GM12892 (cell line): ENCODE measurements at regions not wholly inside any gene's neighbourhood (a gene's known extent, or its start where the extent isn't known, plus 50 kb on each side); places are given as distances from the start of the nearest gene placed in this dataset.
"Not testable (repeated sequence)": the region's sequence is repeated elsewhere in the genome, so short reads cannot be mapped to it uniquely, and the experiment has no call there.

Source experiments
- DNase-seq: peaks from one replicate; pipeline ENCODE4 v3.0.0; 2011; ENCODE audit not compliant: insufficient read length
- FAIRE-seq: peaks from 2 replicates; lab custom pipeline; 2011; peaks lifted over from hg19 to GRCh38; lab: Jason Lieb, UNC
- POLR2A ChIP-seq: IDR thresholded peaks from 2 replicates; pipeline ENCODE4 v1.6.1; 2011; ENCODE audit warnings: low read depth, low read length, control low read depth
- POLR2AphosphoS5 ChIP-seq: IDR thresholded peaks from 2 replicates; pipeline ENCODE4 v1.6.1; 2011; ENCODE audit warnings: low read depth, low read length, control low read depth
- TAF1 ChIP-seq: IDR thresholded peaks from 2 replicates; pipeline ENCODE4 v1.6.1; 2011; ENCODE audit warnings: low read depth, mild to moderate bottlenecking, control low read depth, low read length, borderline replicate concordance

- DNase-seq, FAIRE-seq: not testable (repeated sequence)
These were observed 53.4 kb downstream of the AHSP start for GRCh38 chr16:31581065-31581464.

- not testable (repeated sequence) for DNase-seq, FAIRE-seq
These were observed 74.2 kb downstream of the AHSP start for GRCh38 chr16:31601737-31602384.

- DNase-seq, result no peak
- TF ChIP-seq TAF1, result no peak
- no peak for FAIRE-seq
These were observed 90.4 kb downstream of the AHSP start for GRCh38 chr16:31618130-31618529.

- no peak for FAIRE-seq
- TF ChIP-seq POLR2AphosphoS5, result no peak
- TF ChIP-seq TAF1, result no peak
- TF ChIP-seq POLR2A, result no peak
- no peak for DNase-seq
These were observed 108.7 kb downstream of the AHSP start for GRCh38 chr16:31636433-31636832.

- no peak for TF ChIP-seq POLR2A
- no peak for TF ChIP-seq POLR2AphosphoS5
- no peak for TF ChIP-seq TAF1
- FAIRE-seq (no peak), DNase-seq (no peak)
These were observed 113.6 kb downstream of the AHSP start for GRCh38 chr16:31641279-31641678.

GRCh38 chr16:31655674-31656073 is 128.0 kb downstream of the AHSP start:
- not testable (repeated sequence) for DNase-seq, FAIRE-seq

- TF ChIP-seq POLR2AphosphoS5, result no peak
- no peak for TF ChIP-seq TAF1
- TF ChIP-seq POLR2A, result no peak
- FAIRE-seq, result no peak
These were observed 137.2 kb downstream of the AHSP start for GRCh38 chr16:31664683-31665482.

GRCh38 chr16:31674686-31675085 is 147.0 kb downstream of the AHSP start:
- FAIRE-seq (no peak), DNase-seq (no peak)
- TF ChIP-seq TAF1 (no peak), POLR2AphosphoS5 (no peak), POLR2A (no peak)

More at GRCh38 chr16:31664683-31665482, 137.2 kb downstream of the AHSP start:
- DNase-seq, result no peak

GRCh38 chr16:31676731-31677130 is 149.0 kb downstream of the AHSP start:
- no peak for DNase-seq
- no peak for TF ChIP-seq TAF1
- TF ChIP-seq POLR2AphosphoS5, result no peak
- TF ChIP-seq POLR2A, result no peak
- FAIRE-seq, result no peak

GRCh38 chr16:31678649-31679325 is 151.1 kb downstream of the AHSP start:
- DNase-seq (no peak), FAIRE-seq (no peak)
- TF ChIP-seq POLR2A (no peak), TAF1 (no peak), POLR2AphosphoS5 (no peak)

- not testable (repeated sequence) for FAIRE-seq
These were observed 161.6 kb downstream of the AHSP start for GRCh38 chr16:31689331-31689730.

GRCh38 chr16:31692338-31692737 is 164.6 kb downstream of the AHSP start:
- FAIRE-seq, DNase-seq: not testable (repeated sequence)

More at GRCh38 chr16:31689331-31689730, 161.6 kb downstream of the AHSP start:
- DNase-seq, result not testable (repeated sequence)
